ENCODE measurements at regions not wholly inside any gene's neighbourhood (a gene's known extent, or its start where the extent isn't known, plus 50 kb on each side); places are given as distances from the start of the nearest gene placed in this dataset.

DNA sequence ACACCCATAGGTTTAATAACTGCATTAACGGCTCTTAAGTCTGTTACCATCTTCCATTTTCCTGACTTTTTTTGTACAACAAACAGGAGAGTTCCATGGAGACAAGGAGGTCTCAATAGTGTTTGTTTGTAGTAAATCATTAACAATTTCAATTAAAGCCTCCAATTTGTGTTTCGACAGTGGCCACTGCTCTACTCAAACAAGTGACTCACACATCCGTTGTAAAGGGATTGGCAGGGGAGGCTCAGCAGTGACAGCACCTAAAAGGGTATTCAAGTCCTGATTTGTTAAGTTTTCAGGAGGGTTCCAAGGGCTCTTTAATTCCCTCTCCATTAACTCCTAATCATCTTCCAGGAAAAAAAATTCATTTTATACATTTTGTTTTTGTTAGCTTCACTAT is 1454.2 kb downstream of the NLGN4Y start:
- Histone ChIP-seq H3K4me3 (no peak overlapping the region), H3K4me1 (ENCODE audit: insufficient read depth) (no peaks in the 10 kb centered on the region), H3K9me2 (ENCODE audit: insufficient read depth) (no peaks in the 10 kb centered on the region), H3F3A (ENCODE audit: insufficient read depth) (no peaks in the 10 kb centered on the region), H4K20me1 (ENCODE audit: insufficient read depth) (no peaks in the 10 kb centered on the region), H3K27me3 (replicated peaks; ENCODE audit: insufficient read depth) (no peaks in the 10 kb centered on the region), H3K9me3 (ENCODE audit: low read depth) (no peaks in the 10 kb centered on the region), H3K27ac (no peak overlapping the region), H2AFZ (no peak overlapping the region), H3K36me3 (ENCODE audit: low read depth) (no peaks in the 10 kb centered on the region), H3K4me2 (ENCODE audit: unreplicated experiment) (no peak overlapping the region), H3K9ac (no peak overlapping the region), H3K79me2 (ENCODE audit: insufficient read depth) (no peaks in the 10 kb centered on the region)
- no peak for TF ChIP-seq EZH2phosphoT487 (IDR thresholded peaks at IDR 0.05; ENCODE audit: insufficient read depth, low read depth)
- TF ChIP-seq EZH2 (IDR thresholded peaks at IDR 0.05; ENCODE audit: insufficient read depth, poor library complexity, severe bottlenecking), result no peak
- in situ Hi-C loops (cut with MboI), result loop anchor here (25.0 kb wide), 1 partner anchor 109 kb away; no protein-coding TSS in a partner anchor
- WGBS, 2 experiments (ENCODE audit: low coverage in 1 of 2, low lambda C conversion rate in 2 of 2, missing lambda C conversion rate in 2 of 2), result 24 to 46% methylated on average over 3 of the region's 3 CpGs
- no peak for DNase-seq

- no peaks in the 10 kb centered on the region for H3K9me3 ChIP-seq (ENCODE audit: low read depth)
- in situ Hi-C loops (cut with MboI), result loop anchor here (25.0 kb wide), 1 partner anchor 102 kb away; no protein-coding TSS in a partner anchor
- H2AFZ ChIP-seq, result no peak overlapping the region
- 46 to 59% methylated on average over 2 of the region's 2 CpGs for WGBS, 2 experiments (ENCODE audit: low coverage in 1 of 2, low lambda C conversion rate in 2 of 2, missing lambda C conversion rate in 2 of 2)
- H3K4me1 ChIP-seq (ENCODE audit: insufficient read depth), result no peaks in the 10 kb centered on the region
- H3F3A ChIP-seq (ENCODE audit: insufficient read depth), result no peaks in the 10 kb centered on the region
- no peaks in the 10 kb centered on the region for H3K9me2 ChIP-seq (ENCODE audit: insufficient read depth)
- DNase-seq, result no peak
- no peak overlapping the region for H3K9ac ChIP-seq
- no peaks in the 10 kb centered on the region for H3K36me3 ChIP-seq (ENCODE audit: low read depth)
- no peak for TF ChIP-seq EZH2 (IDR thresholded peaks at IDR 0.05; ENCODE audit: insufficient read depth, poor library complexity, severe bottlenecking)
- no peak for TF ChIP-seq EZH2phosphoT487 (IDR thresholded peaks at IDR 0.05; ENCODE audit: insufficient read depth, low read depth)
- H3K27me3 ChIP-seq (replicated peaks; ENCODE audit: insufficient read depth), result no peaks in the 10 kb centered on the region
- H4K20me1 ChIP-seq (ENCODE audit: insufficient read depth), result no peaks in the 10 kb centered on the region
- H3K79me2 ChIP-seq (ENCODE audit: insufficient read depth), result no peaks in the 10 kb centered on the region
- H3K4me3 ChIP-seq, result no peak overlapping the region
- H3K4me2 ChIP-seq (ENCODE audit: unreplicated experiment), result no peak overlapping the region
- H3K27ac ChIP-seq, result no peak overlapping the region
Measured at GRCh38 chrY:15984651-15985398, 1460.5 kb downstream of the NLGN4Y start.

DNA sequence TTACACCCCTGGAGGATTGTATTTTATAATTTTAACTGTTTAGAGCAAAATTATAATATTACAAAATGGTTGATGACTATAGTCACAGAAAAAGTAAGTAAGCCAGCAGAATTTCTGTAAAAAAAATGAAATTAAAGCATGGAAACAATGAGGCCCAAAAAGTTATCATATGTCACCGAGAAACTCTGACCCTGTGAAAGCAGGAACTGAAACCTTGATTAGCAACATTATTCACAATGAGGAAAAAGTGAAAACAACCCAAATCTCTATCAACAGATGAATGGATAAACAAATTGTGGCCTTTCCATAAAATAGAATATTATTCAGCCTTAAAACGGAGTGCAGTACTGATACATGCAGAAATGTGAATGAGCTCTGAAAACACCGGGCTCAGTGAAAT is 1471.7 kb downstream of the NLGN4Y start:
- no peaks in the 10 kb centered on the region for H3K27me3 ChIP-seq (replicated peaks; ENCODE audit: insufficient read depth)
- in situ Hi-C loops (cut with MboI), result loop anchor here (25.0 kb wide), 1 partner anchor 91 kb away; no protein-coding TSS in a partner anchor
- H4K20me1 ChIP-seq (ENCODE audit: insufficient read depth), result no peaks in the 10 kb centered on the region
- no peaks in the 10 kb centered on the region for H3K79me2 ChIP-seq (ENCODE audit: insufficient read depth)
- DNase-seq, result no peak
- H3K9ac ChIP-seq, result no peak overlapping the region
- TF ChIP-seq EZH2phosphoT487 (IDR thresholded peaks at IDR 0.05; ENCODE audit: insufficient read depth, low read depth) (no peak), EZH2 (IDR thresholded peaks at IDR 0.05; ENCODE audit: insufficient read depth, poor library complexity, severe bottlenecking) (no peak)
- H3K27ac ChIP-seq, result no peak overlapping the region
- 18 to 20% methylated on average over 3 of the region's 3 CpGs for WGBS, 2 experiments (ENCODE audit: low coverage in 1 of 2, low lambda C conversion rate in 2 of 2, missing lambda C conversion rate in 2 of 2)
- no peaks in the 10 kb centered on the region for H3K4me1 ChIP-seq (ENCODE audit: insufficient read depth)
- no peaks in the 10 kb centered on the region for H3K9me2 ChIP-seq (ENCODE audit: insufficient read depth)
- no peak overlapping the region for H2AFZ ChIP-seq
- no peaks in the 10 kb centered on the region for H3K9me3 ChIP-seq (ENCODE audit: low read depth)
- no peaks in the 10 kb centered on the region for H3F3A ChIP-seq (ENCODE audit: insufficient read depth)
- H3K4me3 ChIP-seq, result no peak overlapping the region
- H3K36me3 ChIP-seq (ENCODE audit: low read depth), result no peaks in the 10 kb centered on the region
- no peak overlapping the region for H3K4me2 ChIP-seq (ENCODE audit: unreplicated experiment)

DNA sequence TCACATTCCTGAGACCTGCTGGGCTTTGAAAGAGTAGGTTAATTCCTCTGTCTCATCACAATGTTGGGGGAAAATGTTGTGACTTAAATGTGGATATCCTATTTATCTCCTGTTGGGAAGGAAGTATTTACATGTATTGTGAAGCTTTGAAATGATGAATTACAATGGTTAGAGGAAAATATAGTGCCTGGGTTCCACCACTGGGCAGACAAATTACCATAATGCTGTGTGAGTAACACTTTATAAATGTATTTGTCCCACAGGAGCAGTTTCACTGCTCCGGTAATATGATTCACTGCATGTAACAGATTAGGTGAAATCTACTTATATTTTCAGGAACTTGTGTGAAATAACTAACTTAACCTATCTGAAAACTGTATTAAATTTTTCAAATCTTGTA is 1476.4 kb downstream of the NLGN4Y start:
- Histone ChIP-seq H2AFZ (no peak overlapping the region), H3K9ac (no peak overlapping the region), H3K4me1 (ENCODE audit: insufficient read depth) (no peaks in the 10 kb centered on the region), H3K27ac (no peak overlapping the region), H3K9me3 (ENCODE audit: low read depth) (no peaks in the 10 kb centered on the region), H3K27me3 (replicated peaks; ENCODE audit: insufficient read depth) (no peaks in the 10 kb centered on the region), H3F3A (ENCODE audit: insufficient read depth) (no peaks in the 10 kb centered on the region), H3K79me2 (ENCODE audit: insufficient read depth) (no peaks in the 10 kb centered on the region), H4K20me1 (ENCODE audit: insufficient read depth) (no peaks in the 10 kb centered on the region), H3K9me2 (ENCODE audit: insufficient read depth) (no peaks in the 10 kb centered on the region), H3K36me3 (ENCODE audit: low read depth) (no peaks in the 10 kb centered on the region), H3K4me3 (no peak overlapping the region), H3K4me2 (ENCODE audit: unreplicated experiment) (no peak overlapping the region)
- no peak for DNase-seq
- 50 to 83% methylated on average over 1 of the region's 1 CpG for WGBS, 2 experiments (ENCODE audit: low coverage in 1 of 2, low lambda C conversion rate in 2 of 2, missing lambda C conversion rate in 2 of 2)
- no peak for TF ChIP-seq EZH2 (IDR thresholded peaks at IDR 0.05; ENCODE audit: insufficient read depth, poor library complexity, severe bottlenecking)
- TF ChIP-seq EZH2phosphoT487 (IDR thresholded peaks at IDR 0.05; ENCODE audit: insufficient read depth, low read depth), result no peak
- in situ Hi-C loops (cut with MboI), result no loop called here

Measured in GM23248 (cell line).